ENCODE measurements at regions not wholly inside any gene's neighbourhood (a gene's known extent, or its start where the extent isn't known, plus 50 kb on each side); places are given as distances from the start of the nearest gene placed in this dataset.
"Not testable (repeated sequence)": the region's sequence is repeated elsewhere in the genome, so short reads cannot be mapped to it uniquely, and the experiment has no call there.

GRCh38 chr11:115613986-115614632 is 109.9 kb upstream of the CADM1 start:
- peaks cover 23% of the 10 kb centered on the region for H3K27me3 Mint-ChIP-seq
- H3K4me1 Mint-ChIP-seq (ENCODE audit: low read depth), result no peaks in the 10 kb centered on the region
- H3K36me3 Mint-ChIP-seq (ENCODE audit: low read depth), result no peaks in the 10 kb centered on the region
- H3K9me3 Mint-ChIP-seq, result no peaks in the 10 kb centered on the region
- H3K4me3 Mint-ChIP-seq, result no peak overlapping the region
- H3K27ac Mint-ChIP-seq, result no peak overlapping the region
- intact Hi-C loops (cut with micrococcal nuclease), result no loop called here

- Mint-ChIP-seq H3K9me3 (no peaks in the 10 kb centered on the region), H3K4me3 (no peak overlapping the region), H3K4me1 (ENCODE audit: low read depth) (no peaks in the 10 kb centered on the region), H3K36me3 (ENCODE audit: low read depth) (no peaks in the 10 kb centered on the region), H3K27me3 (peaks cover 21% of the 10 kb centered on the region), H3K27ac (no peak overlapping the region)
- intact Hi-C loops (cut with micrococcal nuclease), result no loop called here
These were observed 108.8 kb upstream of the CADM1 start for GRCh38 chr11:115613004-115613403.

- Mint-ChIP-seq H3K36me3 (ENCODE audit: low read depth) (no peaks in the 10 kb centered on the region), H3K4me3 (no peak overlapping the region), H3K4me1 (ENCODE audit: low read depth) (no peaks in the 10 kb centered on the region), H3K27me3 (peaks cover 25% of the 10 kb centered on the region), H3K27ac (no peak overlapping the region), H3K9me3 (no peaks in the 10 kb centered on the region)
- intact Hi-C loops (cut with micrococcal nuclease), result no loop called here
These were observed 108.0 kb upstream of the CADM1 start for GRCh38 chr11:115612046-115612730.

GRCh38 chr11:115611343-115611742 is 107.1 kb upstream of the CADM1 start:
- Mint-ChIP-seq H3K27ac (no peak overlapping the region), H3K9me3 (no peaks in the 10 kb centered on the region), H3K36me3 (ENCODE audit: low read depth) (no peaks in the 10 kb centered on the region), H3K4me3 (no peak overlapping the region), H3K27me3 (peaks cover 32% of the 10 kb centered on the region), H3K4me1 (ENCODE audit: low read depth) (no peaks in the 10 kb centered on the region)
- intact Hi-C loops (cut with micrococcal nuclease), result no loop called here

GRCh38 chr11:115610908-115611307 is 106.7 kb upstream of the CADM1 start:
- H3K27ac Mint-ChIP-seq, result no peak overlapping the region
- intact Hi-C loops (cut with micrococcal nuclease), result no loop called here

GRCh38 chr11:115610234-115610633 is 106.0 kb upstream of the CADM1 start:
- H3K9me3 Mint-ChIP-seq; H3K27ac Mint-ChIP-seq; H3K36me3 Mint-ChIP-seq (ENCODE audit: low read depth); H3K4me1 Mint-ChIP-seq (ENCODE audit: low read depth); intact Hi-C loops (cut with micrococcal nuclease); H3K4me3 Mint-ChIP-seq: not testable (repeated sequence)
- H3K27me3 Mint-ChIP-seq, result peaks cover 36% of the 10 kb centered on the region

More at GRCh38 chr11:115610908-115611307, 106.7 kb upstream of the CADM1 start:
- no peak overlapping the region for H3K4me3 Mint-ChIP-seq
- H3K36me3 Mint-ChIP-seq (ENCODE audit: low read depth), result no peaks in the 10 kb centered on the region
- H3K27me3 Mint-ChIP-seq, result peaks cover 32% of the 10 kb centered on the region
- H3K4me1 Mint-ChIP-seq (ENCODE audit: low read depth), result no peaks in the 10 kb centered on the region
- H3K9me3 Mint-ChIP-seq, result no peaks in the 10 kb centered on the region

GRCh38 chr11:115608976-115609375 is 104.8 kb upstream of the CADM1 start:
- Mint-ChIP-seq H3K36me3 (ENCODE audit: low read depth) (no peaks in the 10 kb centered on the region), H3K4me3 (no peak overlapping the region), H3K27ac (no peak overlapping the region), H3K9me3 (no peaks in the 10 kb centered on the region), H3K4me1 (ENCODE audit: low read depth) (no peaks in the 10 kb centered on the region), H3K27me3 (peaks cover 38% of the 10 kb centered on the region)
- intact Hi-C loops (cut with micrococcal nuclease), result no loop called here

GRCh38 chr11:115607621-115608221 is 103.5 kb upstream of the CADM1 start:
- H3K27ac Mint-ChIP-seq, result no peak overlapping the region
- no peaks in the 10 kb centered on the region for H3K9me3 Mint-ChIP-seq
- H3K27me3 Mint-ChIP-seq, result peaks cover 31% of the 10 kb centered on the region
- no peak overlapping the region for H3K4me3 Mint-ChIP-seq
- intact Hi-C loops (cut with micrococcal nuclease), result no loop called here
- no peaks in the 10 kb centered on the region for H3K4me1 Mint-ChIP-seq (ENCODE audit: low read depth)
- no peaks in the 10 kb centered on the region for H3K36me3 Mint-ChIP-seq (ENCODE audit: low read depth)

GRCh38 chr11:115606498-115607220 is 102.4 kb upstream of the CADM1 start:
- no peak overlapping the region for H3K27ac Mint-ChIP-seq
- no peaks in the 10 kb centered on the region for H3K9me3 Mint-ChIP-seq
- H3K4me3 Mint-ChIP-seq, result no peak overlapping the region
- no peaks in the 10 kb centered on the region for H3K4me1 Mint-ChIP-seq (ENCODE audit: low read depth)
- peaks cover 26% of the 10 kb centered on the region for H3K27me3 Mint-ChIP-seq
- H3K36me3 Mint-ChIP-seq (ENCODE audit: low read depth), result no peaks in the 10 kb centered on the region
- intact Hi-C loops (cut with micrococcal nuclease), result no loop called here

- peaks cover 25% of the 10 kb centered on the region for H3K27me3 Mint-ChIP-seq
- H3K27ac Mint-ChIP-seq, result no peak overlapping the region
- H3K36me3 Mint-ChIP-seq (ENCODE audit: low read depth), result no peaks in the 10 kb centered on the region
- H3K9me3 Mint-ChIP-seq, result no peaks in the 10 kb centered on the region
- H3K4me3 Mint-ChIP-seq, result no peak overlapping the region
- intact Hi-C loops (cut with micrococcal nuclease), result no loop called here
- no peaks in the 10 kb centered on the region for H3K4me1 Mint-ChIP-seq (ENCODE audit: low read depth)
These were observed 101.8 kb upstream of the CADM1 start for GRCh38 chr11:115605871-115606497.

GRCh38 chr11:115605397-115605796 is 101.2 kb upstream of the CADM1 start:
- H3K9me3 Mint-ChIP-seq; intact Hi-C loops (cut with micrococcal nuclease); H3K4me1 Mint-ChIP-seq (ENCODE audit: low read depth); H3K4me3 Mint-ChIP-seq; H3K36me3 Mint-ChIP-seq (ENCODE audit: low read depth); H3K27ac Mint-ChIP-seq: not testable (repeated sequence)
- peaks cover 25% of the 10 kb centered on the region for H3K27me3 Mint-ChIP-seq

GRCh38 chr11:115599125-115599524 is 94.9 kb upstream of the CADM1 start:
- H3K27ac Mint-ChIP-seq, result no peak overlapping the region
- H3K4me1 Mint-ChIP-seq (ENCODE audit: low read depth), result no peaks in the 10 kb centered on the region
- H3K9me3 Mint-ChIP-seq, result peaks cover 7% of the 10 kb centered on the region
- intact Hi-C loops (cut with micrococcal nuclease), result no loop called here
- H3K4me3 Mint-ChIP-seq, result no peak overlapping the region
- peaks cover 3% of the 10 kb centered on the region for H3K27me3 Mint-ChIP-seq
- no peaks in the 10 kb centered on the region for H3K36me3 Mint-ChIP-seq (ENCODE audit: low read depth)

GRCh38 chr11:115598257-115598901 is 94.2 kb upstream of the CADM1 start:
- Mint-ChIP-seq H3K27ac (no peak overlapping the region), H3K4me1 (ENCODE audit: low read depth) (no peaks in the 10 kb centered on the region), H3K27me3 (peaks cover 4% of the 10 kb centered on the region), H3K9me3 (peaks cover 7% of the 10 kb centered on the region), H3K4me3 (no peak overlapping the region), H3K36me3 (ENCODE audit: low read depth) (no peaks in the 10 kb centered on the region)
- intact Hi-C loops (cut with micrococcal nuclease), result no loop called here
